Fibroblast of upper back skin (primary cell): ENCODE measurements at regions not wholly inside any gene's neighbourhood (a gene's known extent, or its start where the extent isn't known, plus 50 kb on each side); places are given as distances from the start of the nearest gene placed in this dataset.
"Not testable (repeated sequence)": the region's sequence is repeated elsewhere in the genome, so short reads cannot be mapped to it uniquely, and the experiment has no call there.

ENCODE experiments used
- DNase-seq: peaks from one replicate; pipeline ENCODE4 v3.0.0-alpha.2; 2013

DNA sequence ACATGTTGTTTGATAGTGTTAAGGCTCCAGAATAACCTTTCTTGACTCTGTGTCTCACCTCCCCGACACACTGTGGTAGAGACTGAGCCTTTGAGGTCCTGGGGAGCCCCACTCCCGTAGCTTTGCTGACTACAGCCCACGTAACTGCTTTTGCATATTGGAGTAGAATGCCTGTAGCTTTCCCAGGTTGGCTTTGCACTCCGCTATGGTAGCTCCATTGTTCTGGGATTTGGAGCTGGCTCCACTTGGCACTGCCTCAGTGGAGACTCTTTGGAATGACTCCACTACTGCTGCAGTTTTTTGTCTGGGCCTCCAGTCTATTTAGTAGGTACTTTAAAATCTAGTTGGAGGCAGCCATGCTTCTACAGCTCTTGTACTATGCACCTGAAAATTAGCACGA is 56.2 kb upstream of the ANXA1 start:
- DNase-seq = no peak

GRCh38 chr9:73093740-73094379 is 57.8 kb upstream of the ANXA1 start:
- peak; percentile 5 for DNase-seq

DNA sequence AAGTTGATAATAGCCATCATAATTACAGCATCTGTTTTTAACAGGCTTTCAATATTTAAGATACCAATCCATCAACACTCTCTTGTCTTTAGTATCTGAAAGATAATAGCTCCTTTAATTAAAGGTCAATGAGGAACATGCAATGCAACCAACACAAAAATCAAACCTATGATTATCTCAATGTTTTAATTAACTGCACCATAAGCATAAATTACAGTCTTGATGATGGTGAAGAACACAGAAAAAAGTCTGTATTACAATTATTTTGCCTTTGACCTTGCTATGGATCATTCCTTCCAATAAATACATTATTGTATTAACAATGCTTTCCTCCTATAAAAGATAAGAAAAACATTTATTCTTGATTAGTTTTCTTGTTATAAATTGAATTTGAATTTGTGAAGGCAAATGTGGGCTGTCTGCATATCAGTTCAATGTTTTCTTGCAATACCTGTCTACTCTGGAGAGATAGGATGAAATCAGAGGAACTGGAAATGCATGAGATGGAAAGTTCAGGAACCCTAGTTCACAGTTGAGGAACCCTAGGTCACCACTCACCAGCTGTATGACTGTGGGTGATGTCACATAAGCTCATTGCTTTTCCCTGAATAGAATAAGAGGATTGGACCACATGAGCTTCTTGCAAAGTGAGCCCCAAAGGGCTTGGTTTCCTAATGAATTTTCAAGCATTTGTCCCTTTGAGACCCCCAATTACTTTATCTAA is 58.5 kb upstream of the ANXA1 start:
- no peak for DNase-seq

DNA sequence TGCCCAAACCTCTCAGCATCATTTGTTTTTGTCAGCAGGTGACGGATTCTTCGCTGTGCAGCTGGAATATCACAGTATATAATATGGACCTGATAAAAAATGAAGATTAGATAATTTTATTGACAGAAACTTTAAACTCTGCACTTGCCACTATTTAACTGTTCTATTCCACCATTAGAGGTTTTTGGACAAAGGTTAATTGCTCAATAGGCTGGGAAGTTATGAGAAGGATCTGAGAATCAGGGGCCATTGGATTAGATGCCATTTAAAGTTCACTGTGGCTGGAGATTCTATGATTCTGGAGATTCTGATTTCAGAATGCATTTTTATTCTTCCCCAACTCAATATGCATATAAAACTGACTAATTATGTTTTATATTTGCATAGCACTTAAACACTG is 59.8 kb upstream of the ANXA1 start:
- DNase-seq = no peak

DNA sequence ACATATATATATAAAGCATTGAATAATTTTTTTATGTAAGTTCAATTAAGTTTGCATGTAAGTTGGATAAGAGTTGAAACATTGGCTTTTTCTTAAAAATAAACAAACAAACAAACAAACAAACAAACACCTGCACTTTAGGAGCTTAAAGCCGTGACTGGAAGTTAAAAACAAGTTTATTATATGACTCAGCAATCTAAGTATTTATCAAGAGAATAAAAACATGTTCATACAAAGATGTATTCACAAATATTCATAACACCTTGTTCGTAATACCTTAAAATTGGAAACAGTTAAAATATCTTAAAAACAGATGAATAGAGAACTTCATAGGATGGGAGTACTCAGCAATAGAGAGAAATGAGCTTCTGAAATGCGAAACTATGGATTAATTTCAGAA is 61.5 kb upstream of the ANXA1 start:
- no peak for DNase-seq

GRCh38 chr9:73089304-73089985 is 62.2 kb upstream of the ANXA1 start:
- DNase-seq = no peak

DNA sequence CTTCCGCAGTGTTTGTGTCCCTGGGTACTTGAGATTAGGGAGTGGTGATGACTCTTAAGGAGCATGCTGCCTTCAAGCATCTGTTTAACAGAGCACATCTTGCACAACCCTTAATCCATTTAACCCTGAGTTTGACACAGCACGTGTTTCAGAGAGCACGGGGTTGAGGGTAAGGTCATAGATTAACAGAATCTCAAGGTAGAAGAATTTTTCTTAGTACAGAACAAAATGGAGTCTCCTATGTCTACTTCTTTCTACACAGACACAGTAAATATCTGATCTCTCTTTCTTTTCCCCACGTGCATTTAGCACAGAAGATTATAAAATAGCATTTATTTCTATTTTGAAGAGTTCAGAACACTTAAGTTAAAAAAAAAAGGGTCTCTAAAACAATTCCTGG is 63.8 kb upstream of the ANXA1 start:
- not testable (repeated sequence) for DNase-seq

DNA sequence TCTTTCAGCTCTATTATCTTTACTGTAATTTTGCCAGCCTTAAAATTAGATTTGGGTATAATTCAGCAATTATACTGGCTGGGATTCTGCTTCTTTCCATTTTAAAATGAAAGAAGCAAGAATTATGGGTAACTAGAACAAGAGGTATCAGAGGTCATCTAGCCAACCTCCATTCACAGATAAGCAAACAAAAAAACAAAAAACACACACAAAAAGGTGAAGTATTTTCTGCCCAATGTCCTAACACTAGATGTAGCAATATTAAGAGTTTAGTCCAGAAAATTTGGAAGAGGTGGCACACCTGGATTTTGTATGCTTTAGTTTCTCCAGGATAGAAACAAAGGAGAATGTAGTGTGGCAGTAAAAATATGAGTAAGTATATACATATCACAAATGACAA is 68.1 kb upstream of the ANXA1 start:
- no peak for DNase-seq

DNA sequence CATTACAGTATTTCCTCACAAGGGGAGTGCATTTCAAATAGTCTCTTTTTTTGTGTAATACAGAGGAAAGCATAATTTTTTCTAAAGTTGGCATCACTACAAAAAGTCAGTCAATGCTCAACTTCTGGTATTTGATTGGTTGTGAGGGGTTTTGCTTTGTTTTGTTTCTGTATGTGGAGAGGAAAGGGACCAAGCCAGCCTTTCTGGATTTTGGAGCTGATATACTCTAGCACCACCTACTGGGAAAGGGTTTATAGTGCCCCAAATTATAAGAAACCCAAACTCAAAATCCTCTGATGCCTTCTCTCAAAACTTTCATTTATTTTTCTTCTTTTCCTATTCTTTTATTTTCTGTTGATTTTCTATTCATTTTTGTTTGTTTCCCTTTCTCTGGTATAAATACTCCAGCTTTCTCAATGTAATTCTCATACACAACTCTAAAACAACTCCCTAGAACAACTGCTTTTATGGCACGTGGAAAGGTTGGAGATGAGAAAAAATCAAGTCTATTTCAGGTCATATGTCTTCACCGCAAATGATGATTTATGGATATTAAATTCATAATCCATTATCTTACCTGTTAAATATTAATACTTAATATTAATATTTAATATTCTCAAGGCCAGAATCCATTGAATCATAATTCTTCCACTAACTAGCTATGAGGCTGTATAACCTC is 69.5 kb upstream of the ANXA1 start:
- peak; percentile 51 for DNase-seq

- DNase-seq = no peak
These were observed 71.5 kb upstream of the ANXA1 start for GRCh38 chr9:73080110-73080694.

GRCh38 chr9:73079326-73079725 is 72.3 kb upstream of the ANXA1 start:
- DNase-seq = no peak

GRCh38 chr9:73077625-73078030 is 74.0 kb upstream of the ANXA1 start:
- DNase-seq = no peak

DNA sequence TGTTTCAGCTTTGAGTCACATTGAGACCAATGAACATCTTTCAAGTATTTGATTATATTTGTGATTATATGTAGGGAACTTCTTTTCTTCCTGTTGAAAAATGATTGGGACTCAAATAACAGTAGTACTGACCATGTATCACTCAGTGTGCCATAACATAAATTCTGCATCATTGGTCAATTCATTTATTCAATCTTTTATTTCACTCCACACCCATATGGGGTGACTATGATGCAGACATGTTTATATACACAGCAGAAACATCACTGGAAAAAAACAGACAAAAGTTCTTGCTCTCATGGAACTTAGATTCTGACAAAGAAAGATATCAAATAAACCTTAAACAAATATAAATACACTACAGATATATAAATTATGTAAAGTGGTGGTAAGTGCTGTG is 74.7 kb upstream of the ANXA1 start:
- DNase-seq = no peak

- no peak for DNase-seq
These were observed 77.4 kb upstream of the ANXA1 start for GRCh38 chr9:73074176-73074708.

DNA sequence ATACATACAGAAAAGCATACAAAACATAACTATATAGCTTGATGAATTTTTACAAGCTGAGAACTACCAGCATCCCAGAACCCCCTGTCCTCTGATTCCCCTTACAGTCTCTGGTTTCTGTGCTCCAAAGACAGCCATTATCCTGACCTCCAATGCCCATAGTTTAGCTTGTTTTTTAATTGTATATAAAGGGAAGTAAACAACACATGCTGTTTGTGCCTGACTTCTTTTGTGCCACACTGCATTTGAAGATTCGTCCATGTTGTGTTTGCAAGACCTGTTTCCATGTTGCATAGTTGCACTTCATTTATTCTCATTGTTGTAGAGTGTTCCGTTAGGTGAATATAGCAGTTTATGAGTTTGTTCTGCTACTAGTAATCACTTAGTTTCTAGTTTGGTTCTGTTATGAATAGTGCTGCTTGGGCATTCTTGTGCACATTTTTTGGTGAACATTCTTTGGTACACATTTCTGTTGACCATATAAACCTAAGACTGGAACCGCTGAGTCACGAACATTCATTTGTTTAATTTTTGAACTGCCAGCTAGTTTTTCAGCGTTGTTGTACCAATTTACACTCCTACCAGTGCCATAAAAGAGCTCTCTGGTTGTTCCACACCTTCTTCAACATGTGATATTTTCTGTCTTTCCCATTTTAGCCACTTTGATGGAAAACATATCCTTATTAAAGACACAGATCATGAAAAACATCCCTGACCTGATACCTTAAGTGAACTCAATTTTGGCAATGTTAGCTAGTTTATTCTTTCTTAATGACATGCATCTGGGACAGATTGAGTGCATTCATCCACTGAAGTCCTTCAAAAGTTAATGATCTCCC is 78.1 kb upstream of the ANXA1 start:
- no peak for DNase-seq

- DNase-seq = no peak
These were observed 84.6 kb upstream of the ANXA1 start for GRCh38 chr9:73067074-73067473.

DNA sequence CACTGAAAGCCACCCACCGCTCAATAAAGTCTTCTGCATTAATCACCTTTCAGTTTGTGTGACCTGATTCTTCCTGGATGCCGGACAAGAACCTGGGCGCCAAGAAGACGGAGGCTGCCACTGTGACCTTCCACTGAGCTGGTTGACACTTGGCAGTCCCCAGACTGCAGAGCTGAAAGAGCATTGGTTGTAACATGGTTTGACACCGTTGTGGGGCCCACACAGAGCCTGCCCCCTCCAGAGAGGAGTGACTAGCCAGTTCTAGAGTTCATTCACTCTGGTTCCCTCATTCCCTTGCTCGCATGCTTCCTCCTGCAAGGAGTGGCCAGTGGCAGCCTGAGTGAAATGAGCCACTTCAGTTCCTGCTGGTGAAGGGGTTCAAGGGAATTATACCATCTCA is 86.2 kb upstream of the ANXA1 start:
- DNase-seq = no peak

DNA sequence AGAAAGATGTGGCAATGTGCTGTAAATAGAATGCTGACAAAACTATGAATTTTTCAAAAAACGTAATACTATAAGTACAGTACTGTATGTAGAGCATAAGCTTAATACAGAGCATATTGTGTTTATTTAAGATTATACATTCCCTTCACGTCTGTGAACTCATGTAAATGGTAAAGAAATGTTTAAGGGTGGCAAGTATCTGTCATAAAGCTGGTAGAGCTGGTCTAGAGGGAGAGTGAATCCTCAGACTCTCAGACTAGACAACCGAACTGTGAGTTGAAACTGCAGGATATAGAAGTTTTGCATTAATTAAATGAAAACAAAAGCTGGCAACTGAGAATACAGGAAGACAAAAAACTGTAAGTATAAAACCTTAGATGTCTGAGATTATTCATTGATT is 87.3 kb upstream of the ANXA1 start:
- DNase-seq = no peak

DNA sequence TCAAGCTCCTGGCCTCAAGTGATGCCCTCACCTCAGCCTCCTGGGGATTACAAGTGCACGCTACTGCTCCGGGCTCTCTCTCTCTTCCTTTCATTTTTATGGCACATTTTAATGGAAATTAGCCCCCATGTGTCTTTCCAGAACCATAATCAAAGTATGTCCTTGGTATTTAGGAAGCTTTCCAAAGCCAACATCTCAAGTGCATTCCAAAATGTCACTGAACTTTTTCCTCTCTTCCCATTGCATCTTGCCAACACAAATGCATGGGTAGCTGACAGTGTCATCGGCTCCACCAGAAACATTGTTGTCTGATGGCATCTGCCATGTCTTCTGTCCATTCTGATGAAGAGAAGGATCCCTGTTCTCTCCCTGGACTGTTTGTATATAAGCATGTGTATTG is 90.5 kb upstream of the ANXA1 start:
- DNase-seq = no peak

DNA sequence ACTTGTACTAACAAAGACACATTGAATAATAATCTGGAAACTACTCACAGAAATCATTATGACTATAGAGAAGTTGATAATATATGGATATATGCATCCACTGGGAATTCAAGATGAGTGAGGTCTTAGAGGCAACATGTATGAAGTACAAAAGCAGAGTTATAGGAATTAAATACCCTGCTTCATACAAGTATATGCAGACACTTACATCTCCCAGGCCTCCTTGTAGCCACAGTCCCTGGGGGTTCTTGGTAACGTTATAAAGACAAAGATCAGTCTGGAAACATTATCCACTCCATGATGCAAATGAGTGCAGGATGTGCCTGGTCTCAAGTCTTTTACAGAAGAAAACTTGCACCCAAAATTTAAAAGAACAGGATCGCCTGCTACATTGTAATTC is 92.4 kb upstream of the ANXA1 start:
- DNase-seq = no peak

- DNase-seq = no peak
These were observed 95.4 kb upstream of the ANXA1 start for GRCh38 chr9:73056245-73056644.

GRCh38 chr9:73054091-73054490 is 97.6 kb upstream of the ANXA1 start:
- no peak for DNase-seq
